Endothelial cell of umbilical vein (primary cell): ENCODE measurements at regions not wholly inside any gene's neighbourhood (a gene's known extent, or its start where the extent isn't known, plus 50 kb on each side); places are given as distances from the start of the nearest gene placed in this dataset.

Experiments
- BruUV-seq: library from RNA; stranded (reverse); fragments of 400-500 nt; replicated peaks from 2 replicates; lab custom pipeline; 2021; lab: Mats Ljungman, UMichigan
- CTCF ChIA-PET: fragments of 300-600, 350-600 bp; sonication (Branson Sonifier 250); formaldehyde crosslinking; loops from one replicate; lab custom pipeline; 2021; ENCODE audit warnings: antibody characterized with exemption, inconsistent platforms; lab: Charles Lee
- POLR2A ChIA-PET: fragments of 300-600, 350-600 bp; sonication (Branson Sonifier 250); formaldehyde crosslinking; loops from one replicate; lab custom pipeline; 2021; ENCODE audit warnings: antibody characterized with exemption, inconsistent platforms; lab: Charles Lee
- DNase-seq: peaks from one replicate; pipeline ENCODE4 v3.0.0-alpha.2; 2011; ENCODE audit warnings: low read depth, low spot score
- FAIRE-seq: peaks from 2 replicates; lab custom pipeline; 2011; peaks lifted over from hg19 to GRCh38; lab: Jason Lieb, UNC
- H2AFZ ChIP-seq: 2 replicates; pipeline ENCODE4 v1.6.0; 2012; ENCODE audit warnings: low read depth, low read length, control low read depth, inconsistent platforms
- H3K27ac ChIP-seq: 2 replicates; pipeline ENCODE4 v1.5.1; 2011; ENCODE audit warnings: low read depth, mild to moderate bottlenecking, control low read depth, low read length, moderate library complexity; ENCODE audit not compliant: insufficient read depth
- H3K27me3 ChIP-seq, 2 experiments: 2 replicates each; pipeline versions ENCODE4 v1.6.0 to v1.6.1; 2011; ENCODE audit warnings: low read length in 2 of 2, mixed read lengths in 1 of 2; ENCODE audit not compliant: control insufficient read depth in 2 of 2, insufficient read depth in 2 of 2
- H3K36me3 ChIP-seq, 2 experiments: 2 replicates in 1 of 2; 3 replicates in 1 of 2; pipeline ENCODE4 v1.5.1; 2011; ENCODE audit warnings: low read length in 2 of 2, mild to moderate bottlenecking in 1 of 2, moderate library complexity in 1 of 2; ENCODE audit not compliant: control insufficient read depth in 2 of 2, insufficient read depth in 2 of 2; ENCODE audit errors: extremely low read depth in 1 of 2
- H3K4me1 ChIP-seq: 3 replicates; pipeline ENCODE4 v1.5.1; 2011; ENCODE audit warnings: mild to moderate bottlenecking, low read length; ENCODE audit not compliant: control insufficient read depth, insufficient read depth; ENCODE audit errors: extremely low read depth
- H3K4me2 ChIP-seq: 2 replicates; pipeline ENCODE4 v1.6.1; 2011; ENCODE audit warnings: low read length, control low read depth, mixed read lengths; ENCODE audit not compliant: insufficient read depth
- H3K4me3 ChIP-seq, 3 experiments: fragments of 200-600 bp in 1 of 3; sonication (generic), shearing (Covaris generic) in 1 of 3; replicated peaks in 1 of 3; 2 replicates each; pipeline ENCODE4 v1.5.1; 2011 to 2016; ENCODE audit warnings: control low read depth in 3 of 3, low read length in 3 of 3, mild to moderate bottlenecking in 2 of 3, inconsistent platforms in 1 of 3, low read depth in 1 of 3, moderate library complexity in 1 of 3; ENCODE audit not compliant: insufficient read depth in 1 of 3
- H3K79me2 ChIP-seq: 2 replicates; pipeline ENCODE4 v1.6.0; 2012; ENCODE audit warnings: low read length, inconsistent platforms; ENCODE audit not compliant: control insufficient read depth, insufficient read depth
- H3K9ac ChIP-seq: replicated peaks from 2 replicates; pipeline ENCODE3; 2011; ENCODE audit warnings: low read length, control low read depth; ENCODE audit not compliant: insufficient read depth; ENCODE audit errors: extremely low read depth
- H3K9me1 ChIP-seq: replicated peaks from 3 replicates; pipeline ENCODE4 v1.6.0; 2011; ENCODE audit warnings: mild to moderate bottlenecking, low read length; ENCODE audit not compliant: control insufficient read depth, insufficient read depth; ENCODE audit errors: extremely low read depth
- H3K9me3 ChIP-seq: replicated peaks from 2 replicates; pipeline ENCODE4 v1.5.1; 2012; ENCODE audit warnings: low read length, inconsistent platforms; ENCODE audit not compliant: control insufficient read depth, insufficient read depth
- H4K20me1 ChIP-seq: replicated peaks from 2 replicates; pipeline ENCODE3; 2011; ENCODE audit warnings: mild to moderate bottlenecking, low read length; ENCODE audit not compliant: control insufficient read depth, insufficient read depth; ENCODE audit errors: extremely low read depth
- EZH2 ChIP-seq: IDR thresholded peaks from 2 replicates; pipeline ENCODE4 v1.6.1; 2012; ENCODE audit warnings: borderline replicate concordance, low read depth, mild to moderate bottlenecking, moderate library complexity, low read length, inconsistent platforms; ENCODE audit not compliant: severe bottlenecking
- FOS ChIP-seq: IDR thresholded peaks from 2 replicates; pipeline ENCODE4 v1.6.1; 2011; ENCODE audit warnings: mild to moderate bottlenecking, low read length, moderate library complexity, borderline replicate concordance; ENCODE audit not compliant: insufficient read depth
- GATA2 ChIP-seq: IDR thresholded peaks from 2 replicates; pipeline ENCODE4 v1.7.0; 2011; ENCODE audit warnings: low read depth, mild to moderate bottlenecking, moderate library complexity, mixed read lengths, low read length; ENCODE audit not compliant: insufficient read length, insufficient read depth
- JUN ChIP-seq: IDR thresholded peaks from 2 replicates; pipeline ENCODE4 v1.6.1; 2011; ENCODE audit warnings: borderline replicate concordance, low read depth; ENCODE audit not compliant: insufficient read length, insufficient read depth
- MYC ChIP-seq: IDR thresholded peaks from one replicate; pipeline ENCODE4 v1.6.1; 2011; ENCODE audit warnings: mild to moderate bottlenecking, low read depth, low read length
- POLR2A ChIP-seq: IDR thresholded peaks from 2 replicates; pipeline ENCODE4 v1.6.1; 2012; ENCODE audit warnings: low read depth, mild to moderate bottlenecking, control low read depth, low read length
- POLR2AphosphoS5 ChIP-seq: IDR thresholded peaks from 2 replicates; pipeline ENCODE4 v1.6.1; 2012; ENCODE audit warnings: low read depth, mild to moderate bottlenecking, control low read depth, low read length, moderate library complexity; ENCODE audit not compliant: insufficient read depth
- dilution Hi-C: fragments of 300-500 bp; cut with MboI; formaldehyde crosslinking; loops from one replicate; pipeline ENCODE4 v1.15.0; 2019; ENCODE audit warnings: low sequenced_read_pairs; ENCODE audit not compliant: extremely low pct_ligation_motif_present
- intact Hi-C: fragments of 100-400 bp; cut with micrococcal nuclease; formaldehyde crosslinking; loops from one replicate; pipeline ENCODE4 v1.10.0; 2022
- TF ChIP-seq, protein P1 (sequence below): IDR thresholded peaks from 2 replicates; pipeline ENCODE4 v1.6.1; 2011; ENCODE audit not compliant: insufficient read depth, insufficient read length
- TF ChIP-seq, protein P2 (sequence below), 2 donors: IDR thresholded peaks; 1 replicate in 1 of 2; 2 replicates in 1 of 2; pipeline ENCODE4 v1.5.1; 2011; ENCODE audit warnings: low read length in 2 of 2, mild to moderate bottlenecking in 2 of 2, moderate library complexity in 2 of 2, control low read depth in 1 of 2, inconsistent platforms in 1 of 2, low read depth in 1 of 2; ENCODE audit not compliant: insufficient read depth in 1 of 2; ENCODE audit errors: extremely low read depth in 1 of 2

DNA sequence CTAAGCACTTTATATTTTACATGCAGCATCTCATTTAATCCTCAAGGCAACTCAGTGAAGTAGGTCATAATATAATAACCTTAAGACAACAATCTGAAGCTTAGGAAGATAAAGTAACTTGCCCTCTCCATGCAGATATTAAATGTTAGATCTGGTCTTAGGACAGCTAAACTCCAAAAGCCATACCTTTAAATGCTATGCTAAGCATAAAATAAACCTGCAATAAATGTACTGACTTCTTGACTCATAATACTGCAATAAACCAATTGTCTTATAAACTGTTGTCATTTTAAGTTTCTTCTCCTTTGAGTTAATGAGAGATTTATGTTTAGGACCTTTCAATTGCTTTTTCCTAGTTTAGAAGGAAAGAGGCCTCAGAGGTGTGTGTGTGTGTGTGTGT is 102.2 kb upstream of the MIER3 start:
- Histone ChIP-seq H3K4me2 (no peak overlapping the region), H2AFZ (no peak overlapping the region), H4K20me1 (no peaks in the 10 kb centered on the region), H3K9me3 (no peaks in the 10 kb centered on the region), H3K9ac (no peak overlapping the region), H3K36me3 (no peaks in the 10 kb centered on the region), H3K27me3 (peaks cover 5 to 8% of the 10 kb centered on the region in 2 experiments), H3K79me2 (no peaks in the 10 kb centered on the region), H3K4me3 (no peak overlapping the region), H3K9me1 (no peaks in the 10 kb centered on the region), H3K27ac (no peak overlapping the region), H3K4me1 (no peaks in the 10 kb centered on the region)
- FAIRE-seq (no peak), DNase-seq (no peak)
- CTCF ChIA-PET, result no interaction called here
- POLR2A ChIA-PET, result no interaction called here
- TF ChIP-seq MYC (no peak), GATA2 (no peak)
- intact Hi-C loops, result no loop called here
- dilution Hi-C loops, result no loop called here
- BruUV-seq, result no TSS peak

DNA sequence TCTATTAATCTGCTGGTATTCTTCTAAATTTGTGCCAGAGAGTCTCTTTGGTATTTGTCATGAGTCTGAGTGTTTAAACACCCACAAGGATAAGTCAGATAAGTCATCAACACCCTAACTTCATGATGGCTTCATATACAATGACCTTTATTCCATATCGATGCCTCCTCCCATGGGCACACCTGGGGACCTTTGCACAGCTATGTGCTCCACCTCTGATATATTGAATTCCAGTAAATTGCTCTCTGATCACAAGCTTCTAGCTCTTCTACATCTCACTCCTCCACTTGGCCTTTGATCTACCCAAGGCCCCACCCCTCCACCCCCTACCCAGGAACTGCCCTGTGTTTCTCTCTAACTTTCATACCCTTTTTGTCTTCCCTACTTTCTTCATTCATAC is 102.7 kb upstream of the MIER3 start:
- no peak overlapping the region for H2AFZ ChIP-seq
- no peak overlapping the region for H3K4me3 ChIP-seq
- H3K79me2 ChIP-seq, result no peaks in the 10 kb centered on the region
- DNase-seq (no peak), FAIRE-seq (no peak)
- no peaks in the 10 kb centered on the region for H3K36me3 ChIP-seq
- intact Hi-C loops (no loop called here), dilution Hi-C loops (no loop called here)
- H3K27me3 ChIP-seq, result peaks cover 5 to 7% of the 10 kb centered on the region in 2 experiments
- no peaks in the 10 kb centered on the region for H3K9me3 ChIP-seq
- no peaks in the 10 kb centered on the region for H3K4me1 ChIP-seq
- BruUV-seq, result no TSS peak
- CTCF ChIA-PET, result no interaction called here
- no peak overlapping the region for H3K9ac ChIP-seq
- H3K4me2 ChIP-seq, result no peak overlapping the region
- no peak overlapping the region for H3K27ac ChIP-seq
- POLR2A ChIA-PET, result no interaction called here
- no peaks in the 10 kb centered on the region for H3K9me1 ChIP-seq
- TF ChIP-seq GATA2, result no peak
- TF ChIP-seq JUN, result no peak
- TF ChIP-seq MYC, result no peak
- TF ChIP-seq, protein P1, sequence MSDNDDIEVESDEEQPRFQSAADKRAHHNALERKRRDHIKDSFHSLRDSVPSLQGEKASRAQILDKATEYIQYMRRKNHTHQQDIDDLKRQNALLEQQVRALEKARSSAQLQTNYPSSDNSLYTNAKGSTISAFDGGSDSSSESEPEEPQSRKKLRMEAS, result no peak
- TF ChIP-seq EZH2, result no peak
- TF ChIP-seq, protein P2, sequence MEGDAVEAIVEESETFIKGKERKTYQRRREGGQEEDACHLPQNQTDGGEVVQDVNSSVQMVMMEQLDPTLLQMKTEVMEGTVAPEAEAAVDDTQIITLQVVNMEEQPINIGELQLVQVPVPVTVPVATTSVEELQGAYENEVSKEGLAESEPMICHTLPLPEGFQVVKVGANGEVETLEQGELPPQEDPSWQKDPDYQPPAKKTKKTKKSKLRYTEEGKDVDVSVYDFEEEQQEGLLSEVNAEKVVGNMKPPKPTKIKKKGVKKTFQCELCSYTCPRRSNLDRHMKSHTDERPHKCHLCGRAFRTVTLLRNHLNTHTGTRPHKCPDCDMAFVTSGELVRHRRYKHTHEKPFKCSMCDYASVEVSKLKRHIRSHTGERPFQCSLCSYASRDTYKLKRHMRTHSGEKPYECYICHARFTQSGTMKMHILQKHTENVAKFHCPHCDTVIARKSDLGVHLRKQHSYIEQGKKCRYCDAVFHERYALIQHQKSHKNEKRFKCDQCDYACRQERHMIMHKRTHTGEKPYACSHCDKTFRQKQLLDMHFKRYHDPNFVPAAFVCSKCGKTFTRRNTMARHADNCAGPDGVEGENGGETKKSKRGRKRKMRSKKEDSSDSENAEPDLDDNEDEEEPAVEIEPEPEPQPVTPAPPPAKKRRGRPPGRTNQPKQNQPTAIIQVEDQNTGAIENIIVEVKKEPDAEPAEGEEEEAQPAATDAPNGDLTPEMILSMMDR (IDR thresholded peaks at IDR 0.05; ENCODE audit: extremely low read depth in 1 of 2, insufficient read depth in 1 of 2, low read depth in 1 of 2, low read length in 2 of 2), result no peak
- no peak for TF ChIP-seq FOS
- no peak for TF ChIP-seq POLR2AphosphoS5
- no peak for TF ChIP-seq POLR2A
- H4K20me1 ChIP-seq, result no peaks in the 10 kb centered on the region
